ENCODE measurements at regions not wholly inside any gene's neighbourhood (a gene's known extent, or its start where the extent isn't known, plus 50 kb on each side); places are given as distances from the start of the nearest gene placed in this dataset.
"Not testable (repeated sequence)": the region's sequence is repeated elsewhere in the genome, so short reads cannot be mapped to it uniquely, and the experiment has no call there.

GRCh38 chr14:105740272-105740671, 213.9 kb downstream of the TMEM121 start:
- DNase-seq = not testable (repeated sequence)

GRCh38 chr14:105740961-105741360, 214.6 kb downstream of the TMEM121 start:
- not testable (repeated sequence) for DNase-seq

GRCh38 chr14:105741707-105742530, 215.5 kb downstream of the TMEM121 start:
- not testable (repeated sequence) for DNase-seq

- no peak for DNase-seq
Measured at GRCh38 chr14:105742531-105742848, 216.1 kb downstream of the TMEM121 start.

- not testable (repeated sequence) for DNase-seq
Measured at GRCh38 chr14:105742904-105743701, 216.7 kb downstream of the TMEM121 start.

DNA sequence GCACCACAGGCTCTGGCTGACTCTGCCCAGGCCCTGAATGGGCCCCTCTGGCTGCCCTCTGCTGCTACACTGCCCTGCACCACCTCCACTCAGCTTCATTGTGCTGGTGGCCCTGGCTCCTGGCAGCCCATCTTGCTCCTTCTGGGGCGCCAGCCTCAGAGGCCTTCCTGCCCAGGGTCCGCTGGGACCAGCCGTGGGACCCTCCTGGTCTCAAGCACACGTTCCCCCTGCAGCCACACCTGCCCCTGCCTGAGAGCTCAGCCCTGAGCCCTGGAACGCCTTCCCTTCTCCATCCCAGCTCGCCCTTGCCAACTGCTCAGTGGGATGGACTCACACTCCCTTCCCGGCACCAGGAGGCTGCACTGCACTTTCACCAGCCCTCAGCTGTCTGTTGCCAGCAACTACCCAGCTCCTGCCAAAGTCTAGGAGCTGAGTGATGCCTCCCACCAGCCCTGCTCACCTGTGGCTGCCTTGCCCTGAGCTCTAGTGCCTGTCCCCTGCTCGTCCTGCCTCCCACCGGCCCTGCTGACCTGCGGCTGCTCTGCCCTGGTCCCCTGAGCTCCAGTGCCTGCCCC, 217.9 kb downstream of the TMEM121 start:
- DNase-seq = not testable (repeated sequence)

DNA sequence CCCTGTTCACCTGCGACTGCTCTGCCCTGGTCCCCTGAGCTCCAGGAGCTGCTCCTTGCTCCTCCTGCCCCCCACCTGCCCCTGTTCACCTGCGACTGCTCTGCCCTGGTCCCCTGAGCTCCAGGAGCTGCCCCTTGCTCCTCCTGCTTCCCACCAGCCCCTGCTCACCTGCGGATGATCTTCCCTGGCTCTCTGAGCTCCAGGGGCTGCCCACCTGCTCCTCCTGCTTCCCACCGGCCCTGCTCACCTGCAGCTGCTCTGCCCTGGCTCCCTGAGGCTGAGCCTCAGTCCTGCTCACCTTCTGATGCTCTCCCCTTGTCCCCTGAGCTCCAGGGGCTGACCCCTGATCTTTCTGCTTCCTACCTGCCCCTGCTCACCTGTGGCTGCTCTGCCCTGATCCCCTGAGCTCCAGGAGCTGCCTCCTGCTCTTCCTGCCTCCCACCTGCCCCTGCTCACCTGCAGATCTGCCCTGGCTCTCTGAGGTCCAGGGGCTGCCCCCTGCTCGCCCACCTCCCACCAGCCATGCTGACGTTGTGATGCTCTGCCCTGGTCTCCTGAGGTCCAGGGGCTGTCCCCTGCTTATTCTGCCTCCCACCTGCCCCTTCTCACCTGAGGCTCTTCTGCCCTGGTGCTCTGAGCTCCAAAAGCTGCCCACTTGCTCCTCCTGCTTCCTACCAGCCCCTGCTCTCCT, 219.2 kb downstream of the TMEM121 start:
- DNase-seq = no peak

DNA sequence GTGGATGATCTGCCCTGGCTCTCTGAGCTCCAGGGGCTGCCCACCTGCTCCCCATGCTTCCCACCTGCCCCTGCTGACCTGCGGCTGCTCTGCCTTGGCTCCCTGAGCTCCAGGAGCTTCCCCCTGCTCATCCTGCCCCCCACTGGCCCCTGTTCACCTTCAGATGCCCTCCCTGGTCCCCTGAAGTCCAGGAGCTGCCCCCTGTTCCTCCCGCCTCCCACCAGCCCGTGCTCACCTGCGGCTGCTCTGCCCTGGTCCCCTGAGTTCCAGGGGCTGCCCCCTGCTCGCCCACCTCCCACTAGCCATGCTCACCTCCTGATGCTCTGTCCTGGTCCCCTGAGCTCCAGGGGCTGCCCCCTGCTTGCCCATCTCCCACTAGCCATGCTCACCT, 219.7 kb downstream of the TMEM121 start:
- no peak for DNase-seq

GRCh38 chr14:105746800-105747502, 220.6 kb downstream of the TMEM121 start:
- not testable (repeated sequence) for DNase-seq

DNA sequence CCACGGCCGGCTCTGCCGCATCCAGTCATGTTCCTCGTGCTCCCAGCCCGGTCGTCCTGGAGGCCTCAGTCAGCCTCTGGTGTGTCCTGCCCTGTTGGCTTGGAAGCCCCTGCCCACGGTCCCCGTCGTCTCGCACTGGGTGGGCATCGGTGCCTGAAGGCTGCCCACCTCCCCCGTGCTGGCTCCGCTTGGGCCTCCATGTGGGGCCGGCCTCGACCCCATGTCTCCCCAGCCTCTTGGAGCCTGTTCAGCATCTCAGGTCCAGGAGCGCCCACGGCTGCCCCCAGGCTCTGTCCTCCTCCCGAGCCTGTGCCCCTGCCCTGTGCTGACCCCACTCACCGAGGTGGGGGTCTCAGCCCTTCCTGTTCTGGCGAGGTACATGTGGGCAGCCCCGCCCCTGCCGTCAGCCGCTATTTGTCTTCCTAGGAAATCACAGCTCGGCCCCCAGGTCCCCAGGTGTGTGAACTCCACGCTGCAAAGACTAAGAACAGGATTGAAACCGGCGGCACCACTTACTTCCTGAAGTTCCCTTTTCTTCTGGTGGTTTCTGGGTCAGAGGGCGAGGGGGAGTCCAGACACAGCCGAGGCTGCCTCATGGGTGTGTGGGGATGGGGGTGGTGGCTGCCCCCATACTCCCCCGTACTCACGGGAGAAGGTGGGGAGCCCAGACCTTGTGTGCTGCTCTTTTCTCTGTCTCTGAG, 221.3 kb downstream of the TMEM121 start:
- DNase-seq = not testable (repeated sequence)

- DNase-seq = no peak
Measured at GRCh38 chr14:105748204-105748578, 221.8 kb downstream of the TMEM121 start.

DNA sequence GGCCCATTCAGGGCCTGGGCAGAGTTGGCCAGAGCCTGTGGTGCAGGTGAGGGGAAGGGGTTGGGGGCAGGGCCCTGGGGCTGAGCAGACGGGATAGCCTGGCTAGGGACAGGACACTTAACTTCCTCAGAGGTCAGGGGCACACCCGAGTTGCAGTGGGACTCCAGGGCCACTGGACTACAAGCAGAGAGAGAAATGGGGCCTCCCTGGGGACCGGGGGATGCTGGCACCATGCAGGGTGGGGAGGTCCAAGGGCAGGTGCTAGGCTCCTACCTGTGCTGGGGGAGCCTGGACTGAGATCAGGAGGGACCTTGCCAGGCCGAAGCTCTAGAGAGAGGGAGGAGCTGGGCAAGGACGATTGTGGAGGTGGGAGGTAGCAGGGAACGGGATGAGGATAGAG, 222.3 kb downstream of the TMEM121 start:
- not testable (repeated sequence) for DNase-seq

DNA sequence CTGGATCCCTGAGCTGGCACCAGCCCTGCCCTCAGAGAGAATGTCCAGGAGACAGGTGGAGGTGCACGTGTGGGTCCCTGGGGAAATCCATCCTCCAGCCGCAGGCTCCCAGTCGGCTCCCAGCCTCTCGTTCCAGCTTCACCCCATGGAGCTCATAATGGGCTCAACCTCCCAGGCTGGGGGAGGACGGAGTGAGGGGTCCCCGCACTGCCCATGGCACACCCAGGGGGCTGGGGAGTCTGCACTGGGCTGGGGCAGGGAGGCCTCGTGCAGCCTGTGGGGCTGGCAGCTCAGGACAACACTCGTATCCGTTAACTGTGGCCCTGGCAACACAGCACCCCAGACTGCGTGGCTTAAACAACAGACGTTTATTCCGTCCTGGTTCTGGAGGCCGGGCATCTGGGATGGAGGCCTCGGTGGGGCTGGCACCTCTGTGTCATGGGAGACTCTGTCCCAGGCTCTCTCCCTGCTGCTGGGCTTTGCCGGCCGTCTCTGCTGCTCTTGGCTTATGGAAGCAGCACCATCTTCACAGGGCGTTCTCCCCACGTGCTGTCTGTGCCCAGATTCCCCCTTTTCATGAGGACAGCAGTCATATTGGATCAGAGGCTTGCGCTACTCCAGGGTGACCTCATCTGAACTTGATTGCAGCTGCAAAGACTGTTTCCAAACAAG, 223.6 kb downstream of the TMEM121 start:
- not testable (repeated sequence) for DNase-seq

- not testable (repeated sequence) for DNase-seq
Measured at GRCh38 chr14:105751291-105751751, 224.9 kb downstream of the TMEM121 start.

DNA sequence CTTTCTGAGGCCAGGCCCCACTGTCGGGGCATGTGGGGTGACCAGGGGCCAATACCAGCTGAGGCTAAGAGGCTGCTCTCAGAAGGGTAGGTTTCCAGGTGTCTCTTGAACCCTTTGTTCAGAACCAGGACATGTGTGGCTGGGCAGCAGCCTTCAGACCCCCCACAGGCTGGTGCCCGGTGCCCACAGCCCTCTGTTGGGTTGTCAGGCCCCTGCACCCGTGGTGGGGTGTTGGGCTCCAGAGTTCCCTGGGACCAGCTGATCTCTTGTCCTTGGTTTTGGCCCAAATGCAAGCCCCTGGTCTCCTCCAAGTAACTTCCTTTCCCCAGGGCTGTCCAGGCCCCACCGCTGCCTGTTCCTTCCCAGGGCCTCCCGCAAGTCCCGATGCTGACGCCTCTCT, 226.0 kb downstream of the TMEM121 start:
- not testable (repeated sequence) for DNase-seq

DNA sequence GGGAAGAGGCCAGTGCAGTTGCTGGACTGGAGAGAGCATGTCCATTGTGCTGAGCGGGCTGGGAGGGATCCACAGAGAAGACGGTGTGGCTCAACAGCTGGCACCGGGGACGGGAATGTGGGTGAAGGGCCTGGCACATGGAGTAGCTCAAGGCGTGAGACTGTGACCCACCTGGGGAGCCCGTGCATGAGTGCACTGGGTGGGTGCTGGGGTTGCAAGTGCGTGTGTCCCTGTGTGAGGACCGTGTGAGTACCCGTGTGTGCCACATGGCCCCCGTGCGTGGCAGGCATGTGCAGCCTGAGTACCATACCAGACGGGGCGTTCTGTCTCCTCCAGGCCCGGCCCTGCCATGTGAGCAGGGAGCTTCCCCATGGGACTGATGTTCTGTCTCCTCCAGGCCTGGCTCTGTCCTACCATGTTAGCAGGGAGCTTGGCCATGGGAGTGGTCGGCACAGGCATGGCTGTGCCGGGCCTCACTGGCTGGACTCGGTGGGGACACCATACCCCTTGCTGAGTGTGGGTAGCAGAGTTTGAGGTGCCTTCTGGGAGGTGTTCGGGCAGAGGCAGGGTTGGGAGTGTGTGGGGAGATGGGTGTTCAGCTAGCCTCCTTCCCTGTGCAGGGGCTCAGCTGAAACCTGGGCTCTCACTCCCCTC, 234.4 kb downstream of the TMEM121 start:
- DNase-seq = no peak

GRCh38 chr14:105761345-105761740, 235.0 kb downstream of the TMEM121 start:
- not testable (repeated sequence) for DNase-seq

GRCh38 chr14:105761842-105762241, 235.5 kb downstream of the TMEM121 start:
- no peak for DNase-seq

DNA sequence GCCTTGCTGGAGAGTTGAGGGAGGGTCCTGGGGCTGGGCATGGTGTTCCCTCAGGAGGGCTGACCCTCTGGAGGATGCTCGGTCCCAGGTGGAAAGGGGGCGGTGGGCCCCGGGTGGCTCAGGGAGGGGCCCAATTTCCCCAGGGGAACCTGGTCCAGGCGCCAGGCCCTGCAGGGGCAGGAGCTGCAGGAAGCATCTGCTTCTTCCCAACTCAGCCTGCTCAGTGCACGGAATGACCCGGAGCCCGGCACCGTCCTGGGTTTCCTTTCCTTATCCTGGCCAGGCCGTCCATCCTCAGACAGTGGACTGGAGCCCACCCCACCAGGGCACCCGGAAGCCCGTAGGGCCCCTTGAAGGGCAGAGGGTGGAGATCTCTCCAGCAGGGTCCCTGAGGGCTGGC, 235.9 kb downstream of the TMEM121 start:
- not testable (repeated sequence) for DNase-seq

GRCh38 chr14:105764254-105764901, 238.0 kb downstream of the TMEM121 start:
- not testable (repeated sequence) for DNase-seq

Measured in stimulated activated CD8-positive, alpha-beta memory T cell treated with anti-CD3 and anti-CD28 coated beads, Interleukin-4, amount 100 ng/mL, for 48 hours (primary cell).